Mucosa of gallbladder (tissue), 1 donor: ENCODE measurements at regions not wholly inside any gene's neighbourhood (a gene's known extent, or its start where the extent isn't known, plus 50 kb on each side); places are given as distances from the start of the nearest gene placed in this dataset.

Experiments used
- DNase-seq: peaks from one replicate; pipeline ENCODE4 v3.0.0-alpha.2; 2020; ENCODE audit warnings: low spot score
- donor health status: DM: no; HTN: no; CAD: no.

DNA sequence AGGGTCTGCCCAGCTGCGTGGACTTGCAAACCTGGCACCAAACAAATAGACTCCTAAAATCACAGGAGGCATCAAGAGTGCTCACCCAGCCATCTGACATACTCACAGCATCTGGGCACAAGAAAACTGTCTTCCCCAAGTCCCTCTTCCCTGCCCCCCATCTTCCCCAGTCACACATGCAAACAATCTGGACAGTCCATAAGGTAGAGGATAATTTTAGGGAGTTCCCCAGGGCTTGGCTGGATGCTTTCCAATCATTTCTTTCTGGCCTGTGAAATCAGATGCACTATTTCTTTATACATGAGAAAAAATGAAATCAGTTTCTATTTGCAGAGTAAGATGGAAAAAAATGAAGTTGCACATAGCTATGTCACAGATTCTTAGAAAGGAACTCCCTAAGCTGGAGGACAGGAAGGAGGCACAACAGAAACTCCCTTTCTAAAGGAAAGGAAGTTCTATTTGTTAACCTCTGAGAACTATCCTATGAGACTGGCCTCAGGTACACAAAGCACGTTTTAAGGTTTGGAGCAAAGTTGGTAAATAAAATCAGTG is 342.3 kb downstream of the HNRNPD start:
- no peak for DNase-seq

DNA sequence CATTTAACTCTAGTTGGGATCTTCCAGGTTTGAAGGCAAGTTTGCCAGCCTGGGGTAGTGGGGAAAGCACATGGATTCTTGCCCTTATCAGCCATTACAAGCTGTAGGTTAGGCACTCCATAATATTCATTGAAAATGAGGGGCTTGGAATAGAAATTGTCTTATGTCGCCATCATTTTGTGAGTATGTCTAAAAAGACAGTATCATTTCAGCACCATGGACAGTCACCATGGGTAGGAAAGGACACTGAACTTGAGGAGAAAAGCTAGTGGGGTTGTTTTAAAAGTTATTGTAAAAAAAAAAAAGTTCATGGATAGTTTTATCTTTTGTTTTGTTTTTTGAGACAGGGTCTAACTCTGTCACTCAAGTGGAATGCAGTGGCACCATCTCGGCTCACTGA is 356.1 kb downstream of the HNRNPD start:
- no peak for DNase-seq

DNA sequence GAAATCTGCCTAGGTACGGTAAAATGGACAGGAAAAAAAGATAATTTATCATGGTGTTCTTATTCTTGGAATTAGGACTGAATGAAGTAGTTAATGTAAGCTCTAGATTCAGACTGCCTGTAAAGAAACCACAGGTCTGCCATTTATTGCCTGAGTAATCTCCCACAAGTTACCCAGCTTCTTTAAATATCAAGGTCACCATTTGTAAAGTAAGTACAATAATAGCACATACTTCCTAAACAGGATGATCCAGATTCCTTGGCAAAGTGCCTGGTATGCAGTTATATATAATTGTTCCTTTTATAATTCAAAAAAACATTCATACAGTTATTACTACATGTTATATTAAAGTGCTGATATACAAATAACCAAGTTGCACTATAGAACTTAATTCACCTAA is 368.6 kb downstream of the HNRNPD start:
- peak; percentile 20 for DNase-seq

DNA sequence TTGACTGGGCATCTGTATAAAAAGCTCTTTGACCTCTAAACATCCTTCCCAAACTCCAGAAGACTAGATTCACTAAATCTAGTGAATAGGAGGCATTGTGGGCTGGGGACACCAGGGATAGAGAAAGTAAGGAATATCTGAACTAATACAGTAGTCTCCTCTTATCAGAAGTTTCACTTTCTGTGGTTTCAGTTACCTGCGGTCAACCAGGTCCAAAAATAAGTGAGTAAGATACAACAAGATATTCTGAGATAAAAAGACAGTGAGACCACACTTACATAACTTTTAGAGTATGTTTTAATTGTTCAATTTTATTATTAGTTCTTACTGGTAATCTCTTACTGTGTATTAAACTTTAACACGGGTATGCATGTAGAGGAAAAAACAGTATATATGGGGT is 376.5 kb downstream of the HNRNPD start:
- DNase-seq: no peak

DNA sequence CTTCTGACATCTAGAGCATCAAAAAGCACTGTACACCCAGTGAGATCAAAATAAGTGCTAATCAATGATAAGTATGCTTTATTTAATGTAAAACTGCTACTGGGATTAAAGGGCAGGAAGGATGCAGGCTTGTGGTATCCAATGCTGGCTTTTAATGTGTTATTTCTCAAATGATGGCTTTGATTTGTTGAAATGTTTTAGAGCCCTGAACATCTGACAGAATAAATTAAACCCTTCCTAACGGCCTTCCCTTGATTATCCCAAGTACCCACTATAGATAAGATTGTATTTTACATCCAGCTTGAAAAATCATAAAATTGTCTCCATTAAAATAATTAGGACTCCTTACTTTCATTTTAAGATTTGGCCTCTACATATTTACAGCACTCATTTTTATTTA is 382.9 kb downstream of the HNRNPD start:
- no peak for DNase-seq

DNA sequence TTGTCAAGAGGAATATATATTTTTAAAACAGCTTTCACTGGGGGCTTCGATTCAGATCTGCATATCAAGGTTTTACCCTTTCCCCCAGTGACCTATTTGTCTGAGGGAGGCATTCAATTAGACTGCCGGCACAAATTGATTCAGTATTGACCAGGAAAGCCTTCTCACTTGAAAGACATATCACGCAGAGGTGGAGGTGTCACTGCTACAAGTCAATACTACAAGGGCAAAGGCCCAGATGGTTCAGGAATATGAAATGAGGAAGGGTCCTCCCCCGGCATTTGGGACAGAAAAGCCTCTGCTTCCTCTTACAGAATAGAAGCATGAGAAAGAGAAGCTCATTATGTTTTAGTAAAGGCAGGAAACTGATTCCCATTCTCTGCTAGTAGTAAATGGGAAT is 383.6 kb downstream of the HNRNPD start:
- no peak for DNase-seq

DNA sequence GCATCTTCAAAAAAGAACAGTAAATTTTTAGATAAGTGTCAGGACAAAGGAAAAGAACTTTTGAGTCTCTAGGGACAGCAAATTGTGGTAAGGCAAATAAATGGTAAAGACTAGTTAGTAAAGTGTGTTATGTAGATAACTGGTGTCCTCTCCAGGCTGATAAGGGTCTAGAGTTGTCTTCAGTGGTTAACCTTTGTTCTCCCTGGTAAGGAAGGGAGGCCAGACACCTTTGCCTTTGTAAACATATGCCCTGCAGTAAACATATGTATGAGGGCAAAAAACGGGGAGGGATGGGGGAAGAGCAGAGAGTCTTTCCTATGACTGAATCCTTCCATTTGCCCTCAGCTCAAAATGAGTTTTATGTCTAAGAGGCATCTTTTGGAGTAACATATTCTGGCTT is 384.6 kb downstream of the HNRNPD start:
- DNase-seq: no peak

DNA sequence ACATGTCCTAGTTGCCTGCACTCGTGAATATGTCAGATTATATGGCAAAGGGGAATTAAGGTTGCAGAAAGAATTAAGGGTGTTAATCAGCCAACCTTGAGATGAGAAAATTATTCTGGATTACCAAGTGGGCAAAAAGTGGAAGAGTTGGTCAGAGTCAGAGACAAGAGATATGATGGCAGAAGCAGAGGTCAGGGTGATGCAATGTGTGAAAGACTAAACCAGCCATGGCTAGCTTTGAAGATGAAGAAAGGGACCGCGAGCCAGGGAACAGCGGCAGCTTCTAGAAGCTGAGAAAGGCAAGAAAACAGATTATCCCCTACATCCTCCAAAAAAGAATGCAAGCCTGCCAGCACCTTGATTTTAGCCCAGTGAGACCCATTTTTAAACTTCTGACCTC is 385.6 kb downstream of the HNRNPD start:
- no peak for DNase-seq

DNA sequence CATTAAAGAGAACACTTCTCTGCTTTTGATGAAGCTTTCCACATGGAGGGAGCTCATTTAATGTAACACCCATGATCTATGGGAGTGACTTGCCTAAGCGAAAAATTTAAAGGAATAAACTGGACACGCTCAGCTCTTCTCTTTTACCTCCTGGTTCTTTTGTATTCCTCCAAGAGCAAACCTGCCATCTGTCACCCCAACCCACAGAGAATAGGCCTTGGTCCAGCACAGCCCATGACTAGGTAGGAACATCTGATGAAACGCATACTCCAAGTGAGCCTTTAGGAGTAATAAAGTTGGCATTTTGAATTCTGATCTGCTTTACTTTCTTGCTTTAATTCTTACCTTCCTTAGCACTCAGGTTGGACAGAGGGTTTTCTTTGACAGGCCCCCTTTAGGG is 389.0 kb downstream of the HNRNPD start:
- DNase-seq: no peak

DNA sequence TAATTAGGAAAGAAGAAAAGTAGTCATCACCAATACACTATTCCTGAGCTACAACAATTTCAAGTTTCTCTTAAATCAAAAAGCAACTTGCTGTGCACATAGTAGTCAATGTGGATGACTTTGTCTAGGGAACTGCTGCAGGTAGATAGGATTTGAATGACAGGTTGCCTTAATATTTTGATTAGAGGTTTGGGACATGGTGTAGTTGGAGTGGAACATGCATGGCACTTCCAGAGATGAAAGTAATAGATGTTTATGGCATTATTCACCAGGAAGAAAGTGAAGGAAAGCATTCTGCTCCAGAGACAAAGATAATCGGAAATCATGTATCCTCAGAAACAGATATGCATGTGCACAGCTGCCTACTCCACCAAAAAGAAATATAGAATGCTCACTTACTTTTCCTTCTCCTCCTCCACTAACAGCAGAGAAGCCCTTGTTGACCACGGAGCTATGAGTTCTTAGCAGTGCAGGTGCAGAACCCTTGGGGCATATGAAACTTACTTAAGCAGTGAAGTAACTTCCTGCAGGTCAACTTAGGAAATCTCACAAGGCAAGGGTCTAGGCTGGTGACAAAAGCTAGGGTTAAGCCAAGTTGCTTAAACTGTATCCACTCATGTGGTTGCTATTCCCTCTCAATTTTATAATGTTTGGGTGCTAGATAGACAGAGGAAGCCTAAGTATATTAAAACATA is 390.8 kb downstream of the HNRNPD start:
- no peak for DNase-seq

DNA sequence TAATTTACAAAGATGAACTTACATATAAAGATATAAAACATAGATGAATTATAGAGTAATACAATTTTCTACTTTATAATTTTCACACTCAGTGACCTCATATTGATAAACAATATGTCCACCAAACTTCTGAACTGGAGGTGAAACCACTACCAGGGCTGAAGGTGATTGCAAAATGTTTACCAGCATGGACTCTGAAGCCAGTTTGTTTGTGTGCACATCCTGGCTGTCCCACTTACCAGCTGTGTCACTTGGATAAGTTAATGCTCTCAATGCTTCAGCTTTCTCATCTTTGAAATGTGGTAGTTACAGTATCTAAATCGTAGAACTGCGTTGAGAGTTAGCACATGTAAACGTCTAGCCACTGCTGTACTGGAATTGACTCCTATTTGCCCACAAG is 392.6 kb downstream of the HNRNPD start:
- no peak for DNase-seq

DNA sequence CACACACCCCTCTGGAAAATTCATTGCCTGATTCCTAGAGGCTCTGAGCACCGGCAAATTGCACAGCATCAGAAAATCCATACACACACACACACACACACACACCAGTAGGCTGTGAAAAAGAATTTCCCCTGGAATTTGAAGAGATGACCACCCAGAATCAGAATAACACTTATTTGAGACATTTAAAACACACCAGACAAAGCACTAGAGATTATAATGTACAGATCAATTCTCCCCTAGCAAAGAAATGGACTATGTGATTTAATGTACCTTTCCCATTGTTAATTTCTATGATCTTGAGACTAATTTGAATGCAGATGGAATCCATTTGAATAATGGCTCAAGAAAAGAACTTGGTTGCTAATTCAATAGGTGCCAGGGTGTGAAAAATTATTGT is 399.3 kb downstream of the HNRNPD start:
- no peak for DNase-seq

DNA sequence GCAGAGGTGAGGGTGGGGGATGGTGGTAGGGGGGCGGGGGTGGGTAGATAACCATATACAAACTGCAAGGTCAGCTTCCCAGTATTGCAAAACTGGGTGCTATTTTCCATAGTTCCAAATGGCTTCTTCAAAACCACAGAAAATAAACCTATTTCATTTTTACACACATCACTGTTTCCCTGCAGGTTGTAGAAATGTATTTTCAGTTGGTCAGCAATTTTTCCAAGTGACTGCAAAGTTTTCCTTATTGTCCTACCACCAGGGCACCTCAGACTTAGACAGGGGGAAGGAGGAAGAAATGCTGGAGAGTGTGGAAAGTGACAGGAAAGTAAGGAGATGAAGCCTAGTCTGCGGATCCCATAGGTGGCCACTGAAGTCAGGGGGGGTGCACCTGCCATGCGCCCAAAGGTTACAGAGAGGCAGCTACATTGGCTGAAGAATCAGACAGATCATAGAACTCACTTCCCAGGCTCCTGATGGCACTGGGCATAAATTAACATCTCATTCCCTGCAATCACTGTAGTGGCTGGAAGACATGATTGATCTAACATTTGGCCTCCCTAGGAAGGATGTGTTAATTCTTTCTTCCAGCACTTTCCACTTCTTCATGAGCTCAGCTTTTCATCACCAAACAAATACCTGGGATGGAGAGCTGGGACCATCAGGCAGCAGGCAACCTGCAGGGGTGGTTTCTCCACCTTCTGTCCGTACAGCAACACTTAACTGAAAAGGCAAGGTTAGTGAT is 402.0 kb downstream of the HNRNPD start:
- DNase-seq: no peak

DNA sequence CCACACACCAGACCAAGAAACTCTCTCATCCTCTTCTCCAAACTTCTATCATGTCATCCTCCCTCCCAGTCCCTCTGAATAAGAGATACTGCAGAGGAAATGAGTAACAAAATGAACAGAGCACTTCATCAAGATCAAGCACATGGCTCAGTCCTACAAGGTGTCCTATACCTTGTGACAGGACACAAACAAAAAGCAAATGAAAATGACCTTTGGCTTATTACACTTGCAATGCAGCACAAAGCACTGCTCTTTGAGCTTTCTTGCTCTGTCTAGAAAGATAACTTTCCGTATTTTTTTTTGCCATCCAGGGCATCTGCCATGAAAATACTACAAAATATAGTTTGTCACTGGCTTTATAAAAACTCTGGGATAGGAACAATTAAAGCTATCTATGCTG is 402.7 kb downstream of the HNRNPD start:
- DNase-seq: no peak

DNA sequence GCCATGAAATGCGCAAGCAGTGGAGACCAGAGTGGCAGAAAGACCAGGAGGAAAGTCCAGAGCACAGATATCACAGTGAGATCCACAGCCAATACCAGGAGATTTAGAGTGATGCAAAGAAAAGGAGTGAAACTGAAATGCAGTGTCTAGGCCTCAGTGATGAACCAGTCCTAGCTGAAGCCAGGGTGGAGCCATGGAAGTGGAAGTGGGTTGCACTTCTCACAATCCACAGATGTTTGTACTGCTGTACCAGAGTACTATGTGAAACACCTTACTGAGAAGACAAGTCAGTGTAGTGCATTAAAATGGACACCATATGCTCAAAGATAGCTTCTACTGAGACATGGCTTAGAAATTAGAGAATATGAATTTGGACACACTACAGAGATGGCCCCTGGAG is 403.3 kb downstream of the HNRNPD start:
- no peak for DNase-seq

DNA sequence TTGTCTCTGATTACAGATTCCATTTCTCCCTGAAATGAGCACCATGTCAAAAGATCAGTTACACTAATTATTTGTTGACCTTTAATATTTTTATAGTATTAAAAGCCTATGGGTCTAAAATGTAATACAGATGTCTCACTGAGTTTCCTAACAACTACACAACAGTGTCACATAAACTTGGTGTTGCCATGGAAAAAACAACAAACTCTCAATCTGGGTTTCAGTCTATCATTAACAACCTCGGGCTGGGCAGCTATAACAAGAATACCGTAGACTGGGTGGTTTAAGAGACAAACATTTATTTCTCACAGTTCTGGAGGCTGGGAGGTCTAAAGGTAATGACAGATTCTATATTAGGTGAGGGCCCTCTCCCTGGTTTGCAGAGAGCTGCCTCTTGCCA is 407.1 kb downstream of the HNRNPD start:
- no peak for DNase-seq

DNA sequence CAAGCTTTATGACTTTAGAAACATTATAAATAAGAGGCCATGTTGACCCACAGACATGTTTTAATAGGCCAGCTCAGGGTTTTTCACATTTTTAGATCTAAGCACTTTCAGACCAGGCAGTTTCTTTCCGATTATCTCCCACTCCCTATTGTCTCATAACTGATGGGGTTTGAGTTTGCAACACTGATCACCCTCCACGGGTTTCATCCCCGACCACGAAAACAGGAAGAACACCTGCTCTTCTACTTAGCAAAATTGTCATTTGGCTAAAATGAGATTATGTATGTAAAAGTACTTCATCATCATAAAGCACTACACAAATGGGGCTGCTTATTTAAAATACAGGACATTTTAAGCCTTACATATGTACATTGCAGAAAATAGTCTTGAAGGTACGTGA is 407.9 kb downstream of the HNRNPD start:
- DNase-seq: no peak

DNA sequence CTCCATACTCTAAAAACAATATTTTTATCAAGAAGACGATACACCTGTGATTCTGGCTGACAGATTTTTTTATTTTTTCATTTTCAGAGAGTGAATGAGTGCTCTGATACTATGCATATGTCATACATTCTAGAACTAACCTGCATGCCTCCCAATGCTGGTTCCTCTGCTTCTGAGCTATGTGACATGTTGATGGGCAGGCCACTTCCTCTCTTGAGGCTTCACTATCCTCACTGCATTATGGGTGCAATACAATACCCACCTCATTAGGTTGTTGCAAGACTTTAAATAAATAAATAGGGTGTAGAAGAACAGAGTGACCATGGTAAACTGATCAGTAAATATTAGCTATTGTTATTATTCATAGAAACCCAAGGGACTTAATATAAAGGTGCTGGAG is 408.3 kb downstream of the HNRNPD start:
- no peak for DNase-seq

DNA sequence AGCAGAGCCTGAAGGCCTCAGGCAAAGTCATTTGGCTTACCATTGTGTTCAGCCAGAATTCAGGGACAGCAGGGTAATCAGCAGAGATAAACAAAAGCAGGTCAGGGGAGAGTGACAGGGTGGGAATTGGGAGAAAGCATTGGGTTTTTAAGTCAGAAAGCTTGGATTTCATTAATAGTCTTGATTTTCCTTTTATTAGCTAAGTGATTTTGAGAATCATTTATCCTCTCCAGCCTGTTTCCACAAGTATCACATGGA is 410.1 kb downstream of the HNRNPD start:
- no peak for DNase-seq

DNA sequence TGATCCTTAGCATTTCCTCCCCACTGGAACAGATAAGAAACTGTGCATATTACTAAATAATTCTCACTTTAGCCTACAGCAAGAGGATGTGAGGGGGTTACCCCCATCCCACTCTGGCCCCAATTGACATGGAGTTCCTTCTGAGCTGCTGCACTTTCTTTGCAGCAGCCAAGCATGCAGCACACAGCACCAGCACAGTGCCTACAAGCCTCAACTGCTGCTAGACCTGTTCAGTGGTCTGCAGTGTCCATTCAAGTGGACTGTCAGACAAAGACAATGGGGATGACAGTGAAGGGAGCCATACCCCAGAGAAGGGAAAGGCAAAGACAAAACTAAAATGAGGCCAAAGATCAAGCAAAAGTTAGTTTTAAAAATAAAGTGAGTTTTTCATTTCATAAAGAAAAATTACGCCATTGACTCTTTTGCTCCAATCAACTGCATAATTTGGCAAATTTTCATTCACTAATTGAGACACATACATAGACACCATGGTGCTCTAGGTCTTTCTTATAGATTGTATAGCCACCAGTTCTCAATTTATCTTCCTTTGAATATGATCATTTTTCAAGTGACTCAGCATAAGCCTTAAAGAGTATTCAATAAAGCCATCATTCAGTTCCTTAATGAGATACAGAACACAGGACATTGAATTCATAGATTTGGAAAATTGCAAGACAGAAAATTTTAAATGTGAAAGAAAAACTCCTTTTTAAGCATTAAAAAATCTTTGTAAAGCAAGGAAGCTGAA is 410.6 kb downstream of the HNRNPD start:
- DNase-seq: no peak

DNA sequence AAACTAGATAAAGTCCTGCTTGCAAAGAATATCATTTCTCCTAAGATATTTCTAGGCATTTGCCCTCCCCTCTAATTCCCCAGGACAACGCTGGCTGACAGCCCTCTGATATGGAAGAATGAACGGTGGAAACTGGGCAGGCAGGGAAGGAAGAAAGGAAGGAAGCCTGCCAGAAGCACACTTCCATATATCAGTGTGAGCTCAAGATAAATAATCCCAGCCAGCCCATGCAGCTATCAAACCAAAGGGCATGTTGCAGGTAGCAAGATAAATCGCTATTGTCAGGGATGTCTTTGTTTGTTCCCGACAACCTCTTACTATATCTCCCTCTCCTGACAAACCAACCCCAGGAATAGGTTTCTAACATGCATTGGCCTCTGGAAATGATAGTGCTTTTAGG is 412.8 kb downstream of the HNRNPD start:
- DNase-seq: no peak

DNA sequence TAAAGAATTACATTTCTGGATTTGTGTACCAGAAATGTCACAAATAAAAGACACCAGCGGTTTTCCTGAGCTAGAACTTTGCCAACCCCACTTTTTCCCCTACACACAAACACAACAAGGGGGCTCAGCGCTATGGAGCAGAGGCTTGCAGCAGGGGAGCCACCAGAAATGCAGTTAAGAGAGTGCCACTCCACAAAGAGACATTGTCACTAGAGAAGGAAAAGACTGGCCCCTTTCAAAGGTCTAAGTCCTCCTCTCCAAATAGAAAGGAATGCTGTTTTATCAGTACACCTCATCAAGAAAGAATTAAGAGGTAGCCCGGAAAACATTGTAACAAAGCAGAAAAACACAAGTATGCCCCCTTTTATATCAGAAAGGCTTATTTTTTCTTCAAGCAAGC is 419.5 kb downstream of the HNRNPD start:
- no peak for DNase-seq

DNA sequence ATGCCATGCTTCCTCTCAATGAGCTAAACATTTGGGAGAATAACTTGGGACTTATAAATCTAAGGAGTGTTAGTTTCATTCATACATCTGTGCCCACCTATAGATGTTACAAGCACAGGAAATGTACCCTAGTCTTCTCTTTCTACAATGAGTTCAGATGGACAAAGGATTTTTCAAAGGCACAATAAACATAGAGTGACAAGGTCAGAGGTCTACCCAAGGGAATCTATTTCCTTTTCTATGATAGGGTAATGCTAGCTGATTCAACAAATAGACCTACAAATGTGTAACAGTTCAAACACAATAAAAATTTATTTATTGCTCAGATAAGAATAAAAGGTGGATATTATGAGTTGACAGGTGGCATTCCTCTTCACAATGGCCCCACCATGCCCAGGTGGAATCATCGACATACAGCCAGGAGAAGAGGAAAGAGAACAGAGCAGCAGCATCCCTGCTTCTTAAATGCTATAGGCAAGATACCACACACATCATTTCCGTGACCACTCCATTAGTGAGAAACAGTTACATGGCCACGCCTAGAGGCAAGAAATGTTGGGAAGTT is 421.8 kb downstream of the HNRNPD start:
- no peak for DNase-seq
